IPS-15b (cell line): ENCODE measurements at regions not wholly inside any gene's neighbourhood (a gene's known extent, or its start where the extent isn't known, plus 50 kb on each side); places are given as distances from the start of the nearest gene placed in this dataset.

Experiments used
- H3K27me3 ChIP-seq: one replicate; pipeline ENCODE4 v1.6.1; 2013; ENCODE audit warnings: low read length; ENCODE audit not compliant: control insufficient read depth, insufficient read depth
- H3K36me3 ChIP-seq: one replicate; pipeline ENCODE4 v1.6.1; 2013; ENCODE audit warnings: low read length; ENCODE audit not compliant: control insufficient read depth, insufficient read depth
- H3K4me1 ChIP-seq: one replicate; pipeline ENCODE4 v1.6.1; 2013; ENCODE audit warnings: mild to moderate bottlenecking, low read length; ENCODE audit not compliant: control insufficient read depth, insufficient read depth
- H3K4me3 ChIP-seq: one replicate; pipeline ENCODE4 v1.5.1; 2013; ENCODE audit warnings: low read depth, low read length
- H3K9ac ChIP-seq: one replicate; pipeline ENCODE4 v1.6.1; 2013; ENCODE audit warnings: low read depth, mild to moderate bottlenecking, low read length
- H3K9me3 ChIP-seq: one replicate; pipeline ENCODE4 v1.6.1; 2013; ENCODE audit warnings: mild to moderate bottlenecking, low read length; ENCODE audit not compliant: control insufficient read depth, insufficient read depth

GRCh38 chr16:87094556-87094865 is 222.7 kb downstream of the C16orf95 start:
- H3K9ac ChIP-seq: no peak overlapping the region
- no peak overlapping the region for H3K4me3 ChIP-seq
- no peaks in the 10 kb centered on the region for H3K9me3 ChIP-seq
- H3K27me3 ChIP-seq: no peaks in the 10 kb centered on the region
- no peaks in the 10 kb centered on the region for H3K36me3 ChIP-seq
- peaks cover 14% of the 10 kb centered on the region for H3K4me1 ChIP-seq

- peaks cover 15% of the 10 kb centered on the region for H3K4me1 ChIP-seq
- no peaks in the 10 kb centered on the region for H3K9me3 ChIP-seq
- no peaks in the 10 kb centered on the region for H3K27me3 ChIP-seq
- no peak overlapping the region for H3K9ac ChIP-seq
- H3K4me3 ChIP-seq: no peak overlapping the region
- no peaks in the 10 kb centered on the region for H3K36me3 ChIP-seq
Measured at GRCh38 chr16:87095271-87095670, 221.9 kb downstream of the C16orf95 start.

- H3K4me3 ChIP-seq: no peak overlapping the region
- no peaks in the 10 kb centered on the region for H3K9me3 ChIP-seq
- H3K27me3 ChIP-seq: no peaks in the 10 kb centered on the region
- no peak overlapping the region for H3K9ac ChIP-seq
- no peaks in the 10 kb centered on the region for H3K36me3 ChIP-seq
- peaks cover 15% of the 10 kb centered on the region for H3K4me1 ChIP-seq
Measured at GRCh38 chr16:87096746-87097333, 220.4 kb downstream of the C16orf95 start.

- no peaks in the 10 kb centered on the region for H3K36me3 ChIP-seq
- H3K27me3 ChIP-seq: no peaks in the 10 kb centered on the region
- no peaks in the 10 kb centered on the region for H3K9me3 ChIP-seq
- no peak overlapping the region for H3K4me3 ChIP-seq
- H3K9ac ChIP-seq: no peak overlapping the region
- peaks cover 15% of the 10 kb centered on the region for H3K4me1 ChIP-seq
Measured at GRCh38 chr16:87098361-87098760, 218.8 kb downstream of the C16orf95 start.

GRCh38 chr16:87098976-87099720 is 218.0 kb downstream of the C16orf95 start:
- H3K27me3 ChIP-seq: no peaks in the 10 kb centered on the region
- H3K9me3 ChIP-seq: no peaks in the 10 kb centered on the region
- H3K9ac ChIP-seq: no peak overlapping the region
- no peaks in the 10 kb centered on the region for H3K36me3 ChIP-seq
- H3K4me3 ChIP-seq: no peak overlapping the region
- peaks cover 12% of the 10 kb centered on the region for H3K4me1 ChIP-seq

- peaks cover 7% of the 10 kb centered on the region for H3K4me1 ChIP-seq
- no peak overlapping the region for H3K4me3 ChIP-seq
- no peaks in the 10 kb centered on the region for H3K9me3 ChIP-seq
- H3K36me3 ChIP-seq: no peaks in the 10 kb centered on the region
- no peak overlapping the region for H3K9ac ChIP-seq
- no peaks in the 10 kb centered on the region for H3K27me3 ChIP-seq
Measured at GRCh38 chr16:87100306-87101058, 216.7 kb downstream of the C16orf95 start.

GRCh38 chr16:87101903-87102302 is 215.3 kb downstream of the C16orf95 start:
- H3K27me3 ChIP-seq: no peaks in the 10 kb centered on the region

GRCh38 chr16:87107201-87107600 is 210.0 kb downstream of the C16orf95 start:
- Histone ChIP-seq H3K27me3 (no peaks in the 10 kb centered on the region), H3K9ac (no peak overlapping the region), H3K9me3 (no peaks in the 10 kb centered on the region), H3K4me1 (no peaks in the 10 kb centered on the region), H3K36me3 (no peaks in the 10 kb centered on the region), H3K4me3 (no peak overlapping the region)

More at GRCh38 chr16:87101903-87102302, 215.3 kb downstream of the C16orf95 start:
- H3K4me3 ChIP-seq: no peak overlapping the region
- H3K9ac ChIP-seq: no peak overlapping the region
- peaks cover 7% of the 10 kb centered on the region for H3K4me1 ChIP-seq
- no peaks in the 10 kb centered on the region for H3K36me3 ChIP-seq
- H3K9me3 ChIP-seq: no peaks in the 10 kb centered on the region

- Histone ChIP-seq H3K4me3 (no peak overlapping the region), H3K9ac (no peak overlapping the region), H3K4me1 (no peaks in the 10 kb centered on the region), H3K9me3 (no peaks in the 10 kb centered on the region), H3K36me3 (no peaks in the 10 kb centered on the region), H3K27me3 (no peaks in the 10 kb centered on the region)
Measured at GRCh38 chr16:87108278-87108677, 208.9 kb downstream of the C16orf95 start.

- no peak overlapping the region for H3K4me3 ChIP-seq
- no peaks in the 10 kb centered on the region for H3K27me3 ChIP-seq
- H3K9ac ChIP-seq: no peak overlapping the region
- H3K9me3 ChIP-seq: no peaks in the 10 kb centered on the region
- no peaks in the 10 kb centered on the region for H3K36me3 ChIP-seq
- H3K4me1 ChIP-seq: no peaks in the 10 kb centered on the region
Measured at GRCh38 chr16:87108941-87109340, 208.3 kb downstream of the C16orf95 start.

GRCh38 chr16:87114832-87115231 is 202.4 kb downstream of the C16orf95 start:
- Histone ChIP-seq H3K9me3 (no peaks in the 10 kb centered on the region), H3K36me3 (no peaks in the 10 kb centered on the region), H3K27me3 (no peaks in the 10 kb centered on the region), H3K4me3 (no peak overlapping the region), H3K4me1 (no peaks in the 10 kb centered on the region), H3K9ac (no peak overlapping the region)

GRCh38 chr16:87115646-87116045 is 201.5 kb downstream of the C16orf95 start:
- no peaks in the 10 kb centered on the region for H3K36me3 ChIP-seq
- no peaks in the 10 kb centered on the region for H3K4me1 ChIP-seq
- no peaks in the 10 kb centered on the region for H3K9me3 ChIP-seq
- H3K9ac ChIP-seq: no peak overlapping the region
- H3K27me3 ChIP-seq: no peaks in the 10 kb centered on the region
- H3K4me3 ChIP-seq: no peak overlapping the region
